CD4-positive, alpha-beta T cell (primary cell): ENCODE measurements at regions not wholly inside any gene's neighbourhood (a gene's known extent, or its start where the extent isn't known, plus 50 kb on each side); places are given as distances from the start of the nearest gene placed in this dataset.

Experiments used
- ATAC-seq: fragments of 200-7000 bp; cut with Tn5 transposase; one replicate; pipeline ENCODE4 v1.10.0; 2022; ENCODE audit warnings: mild to moderate bottlenecking; ENCODE audit not compliant: poor library complexity
- CTCF ChIA-PET: fragments of 350-600 bp; sonication (Branson Sonifier 250); formaldehyde crosslinking; loops from one replicate; lab custom pipeline; 2021; ENCODE audit warnings: antibody characterized with exemption, inconsistent platforms; lab: Charles Lee
- POLR2A ChIA-PET: fragments of 350-600 bp; sonication (Branson Sonifier 250); formaldehyde crosslinking; loops from one replicate; lab custom pipeline; 2021; ENCODE audit warnings: antibody characterized with exemption, inconsistent platforms; lab: Charles Lee
- DNase-seq, 14 experiments: peaks; one replicate each; pipeline ENCODE4 v3.0.0-alpha.2; 2013 to 2020; ENCODE audit warnings: mixed read lengths in 2 of 14
- H3K27ac ChIP-seq, 2 donors: one replicate each; pipeline versions ENCODE4 v1.5.1 to v1.7.0; 2013; ENCODE audit warnings: low read length in 2 of 2, low read depth in 1 of 2, mild to moderate bottlenecking in 1 of 2
- H3K27me3 ChIP-seq, 2 experiments: 1 replicate in 1 of 2; 2 replicates in 1 of 2; pipeline versions ENCODE4 v1.6.1 to v1.7.0; 2013; ENCODE audit warnings: low read length in 2 of 2, control low read depth in 1 of 2, mild to moderate bottlenecking in 1 of 2, moderate library complexity in 1 of 2; ENCODE audit not compliant: insufficient read depth in 2 of 2, control insufficient read depth in 1 of 2
- H3K36me3 ChIP-seq: one replicate; pipeline ENCODE4 v1.6.1; 2013; ENCODE audit warnings: low read length, control low read depth; ENCODE audit not compliant: insufficient read depth
- H3K4me1 ChIP-seq: one replicate; pipeline ENCODE4 v1.6.1; 2013; ENCODE audit warnings: low read length, control low read depth; ENCODE audit not compliant: insufficient read depth
- H3K4me3 ChIP-seq: one replicate; pipeline ENCODE4 v1.5.1; 2013; ENCODE audit warnings: mild to moderate bottlenecking, low read length, moderate library complexity
- H3K9me3 ChIP-seq, 2 experiments: 1 replicate in 1 of 2; 2 replicates in 1 of 2; pipeline versions ENCODE4 v1.6.1 to v1.7.0; 2013; ENCODE audit warnings: low read length in 2 of 2, mild to moderate bottlenecking in 2 of 2, control low read depth in 1 of 2, moderate library complexity in 1 of 2; ENCODE audit not compliant: control insufficient read depth in 1 of 2, insufficient read depth in 1 of 2
- H3K27ac Mint-ChIP-seq: one replicate; pipeline ENCODE4 v1.8.0; 2020; ENCODE audit warnings: mixed read lengths
- H3K27me3 Mint-ChIP-seq: one replicate; pipeline ENCODE4 v1.8.0; 2021; ENCODE audit warnings: mixed read lengths
- H3K36me3 Mint-ChIP-seq: one replicate; pipeline ENCODE4 v1.8.0; 2021; ENCODE audit warnings: low read depth, mixed read lengths
- H3K4me1 Mint-ChIP-seq: one replicate; pipeline ENCODE4 v1.8.0; 2021; ENCODE audit warnings: low read depth, mixed read lengths
- H3K4me3 Mint-ChIP-seq: one replicate; pipeline ENCODE4 v1.8.0; 2020; ENCODE audit warnings: mild to moderate bottlenecking, mixed read lengths
- H3K9me3 Mint-ChIP-seq: one replicate; pipeline ENCODE4 v1.8.0; 2020; ENCODE audit warnings: mixed read lengths
- CTCF ChIP-seq: fragments of 200-600 bp; IDR thresholded peaks from one replicate; pipeline ENCODE4 v1.8.0; 2022; ENCODE audit warnings: antibody characterized with exemption, mild to moderate bottlenecking
- intact Hi-C, 2 experiments: fragments of 100-400 bp; cut with DNase I in 1 of 2; cut with micrococcal nuclease in 1 of 2; formaldehyde crosslinking; loops; one replicate each; pipeline versions ENCODE4 v1.15.1 to v1.9.0; 2023 to 2025; cut with DNase I, micrococcal nuclease

- Mint-ChIP-seq H3K4me1 (no peaks in the 10 kb centered on the region), H3K27ac (no peak overlapping the region), H3K36me3 (no peaks in the 10 kb centered on the region), H3K4me3 (no peak overlapping the region), H3K27me3 (no peaks in the 10 kb centered on the region), H3K9me3 (no peaks in the 10 kb centered on the region)
- no peaks in the 10 kb centered on the region for H3K36me3 ChIP-seq
- no peak overlapping the region for H3K27ac ChIP-seq
- ChIA-PET POLR2A (no interaction called here), CTCF (no interaction called here)
- no peaks in the 10 kb centered on the region for H3K9me3 ChIP-seq
- no peaks in the 10 kb centered on the region for H3K27me3 ChIP-seq
- no peak for TF ChIP-seq CTCF
- intact Hi-C loops, result no loop called here
- H3K4me1 ChIP-seq, result no peaks in the 10 kb centered on the region
- ATAC-seq (no peak), DNase-seq (no peak)
- no peak overlapping the region for H3K4me3 ChIP-seq
These were observed 353.2 kb downstream of the ZEB2 start for GRCh38 chr2:144166743-144167142.

- no peak for TF ChIP-seq CTCF
- intact Hi-C loops, result no loop called here
- Histone ChIP-seq H3K27ac (no peak overlapping the region), H3K4me3 (no peak overlapping the region), H3K9me3 (no peaks in the 10 kb centered on the region), H3K27me3 (no peaks in the 10 kb centered on the region), H3K4me1 (no peaks in the 10 kb centered on the region), H3K36me3 (no peaks in the 10 kb centered on the region)
- Mint-ChIP-seq H3K9me3 (no peaks in the 10 kb centered on the region), H3K4me1 (no peaks in the 10 kb centered on the region), H3K36me3 (no peaks in the 10 kb centered on the region), H3K27ac (no peak overlapping the region), H3K27me3 (no peaks in the 10 kb centered on the region), H3K4me3 (no peak overlapping the region)
- ChIA-PET CTCF (no interaction called here), POLR2A (no interaction called here)
- no peak for DNase-seq
- ATAC-seq, result no peak
These were observed 354.2 kb downstream of the ZEB2 start for GRCh38 chr2:144165599-144166250.

GRCh38 chr2:144163592-144163991, 356.3 kb downstream of the ZEB2 start:
- ATAC-seq (no peak), DNase-seq (no peak)
- intact Hi-C loops, result no loop called here
- no peaks in the 10 kb centered on the region for H3K27me3 Mint-ChIP-seq
- Histone ChIP-seq H3K4me1 (no peaks in the 10 kb centered on the region), H3K36me3 (no peaks in the 10 kb centered on the region), H3K27ac (no peak overlapping the region), H3K4me3 (no peak overlapping the region), H3K27me3 (no peaks in the 10 kb centered on the region), H3K9me3 (no peaks in the 10 kb centered on the region)
- no peaks in the 10 kb centered on the region for H3K36me3 Mint-ChIP-seq
- ChIA-PET CTCF (no interaction called here), POLR2A (no interaction called here)
- no peak for TF ChIP-seq CTCF
- H3K27ac Mint-ChIP-seq, result no peak overlapping the region
- no peaks in the 10 kb centered on the region for H3K4me1 Mint-ChIP-seq
- no peak overlapping the region for H3K4me3 Mint-ChIP-seq
- H3K9me3 Mint-ChIP-seq, result no peaks in the 10 kb centered on the region
